Activated naive CD8-positive, alpha-beta T cell treated with anti-CD3 and anti-CD28 coated beads, Interleukin-2, amount 50 U/mL, for 16 hours (primary cell): ENCODE measurements at regions not wholly inside any gene's neighbourhood (a gene's known extent, or its start where the extent isn't known, plus 50 kb on each side); places are given as distances from the start of the nearest gene placed in this dataset.
"Not testable (repeated sequence)": the region's sequence is repeated elsewhere in the genome, so short reads cannot be mapped to it uniquely, and the experiment has no call there.

Experiments
- DNase-seq: peaks from one replicate; pipeline ENCODE4 v3.0.0-alpha.2; 2020; ENCODE audit warnings: low read depth, low spot score

DNA sequence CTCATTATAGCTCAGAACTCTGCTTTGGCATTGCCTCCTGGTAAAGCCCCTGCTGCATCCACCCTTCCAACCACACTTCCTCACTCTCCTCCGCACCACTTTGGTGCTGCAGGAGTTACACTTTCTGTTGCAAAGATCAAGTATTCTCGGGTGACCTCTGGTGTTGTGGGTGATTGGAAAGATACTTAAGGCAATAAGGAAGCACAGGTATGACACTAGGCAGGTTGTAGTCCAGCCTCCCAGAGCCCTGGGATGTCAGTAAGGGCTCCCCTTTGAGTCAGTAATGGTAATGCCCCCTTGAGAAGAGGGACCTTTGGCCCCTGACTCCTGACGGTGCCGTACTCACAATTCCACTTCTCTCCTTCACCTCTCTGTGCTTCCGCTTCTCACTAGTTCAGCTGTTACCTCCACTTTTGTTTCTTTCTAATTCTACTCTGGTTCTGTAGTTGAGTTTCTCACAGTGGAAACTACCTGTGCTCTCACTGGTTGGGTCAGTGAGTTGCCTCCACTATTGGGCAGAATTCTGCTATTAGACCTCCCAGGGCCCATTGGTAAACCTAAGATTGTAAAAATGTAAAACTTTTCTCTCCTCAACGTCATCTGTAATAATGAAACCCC lies 350.0 kb downstream of the GOLGA6L6 start:
- DNase-seq: not testable (repeated sequence)

GRCh38 chr15:20188611-20189010 lies 353.0 kb downstream of the GOLGA6L6 start:
- DNase-seq: not testable (repeated sequence)

DNA sequence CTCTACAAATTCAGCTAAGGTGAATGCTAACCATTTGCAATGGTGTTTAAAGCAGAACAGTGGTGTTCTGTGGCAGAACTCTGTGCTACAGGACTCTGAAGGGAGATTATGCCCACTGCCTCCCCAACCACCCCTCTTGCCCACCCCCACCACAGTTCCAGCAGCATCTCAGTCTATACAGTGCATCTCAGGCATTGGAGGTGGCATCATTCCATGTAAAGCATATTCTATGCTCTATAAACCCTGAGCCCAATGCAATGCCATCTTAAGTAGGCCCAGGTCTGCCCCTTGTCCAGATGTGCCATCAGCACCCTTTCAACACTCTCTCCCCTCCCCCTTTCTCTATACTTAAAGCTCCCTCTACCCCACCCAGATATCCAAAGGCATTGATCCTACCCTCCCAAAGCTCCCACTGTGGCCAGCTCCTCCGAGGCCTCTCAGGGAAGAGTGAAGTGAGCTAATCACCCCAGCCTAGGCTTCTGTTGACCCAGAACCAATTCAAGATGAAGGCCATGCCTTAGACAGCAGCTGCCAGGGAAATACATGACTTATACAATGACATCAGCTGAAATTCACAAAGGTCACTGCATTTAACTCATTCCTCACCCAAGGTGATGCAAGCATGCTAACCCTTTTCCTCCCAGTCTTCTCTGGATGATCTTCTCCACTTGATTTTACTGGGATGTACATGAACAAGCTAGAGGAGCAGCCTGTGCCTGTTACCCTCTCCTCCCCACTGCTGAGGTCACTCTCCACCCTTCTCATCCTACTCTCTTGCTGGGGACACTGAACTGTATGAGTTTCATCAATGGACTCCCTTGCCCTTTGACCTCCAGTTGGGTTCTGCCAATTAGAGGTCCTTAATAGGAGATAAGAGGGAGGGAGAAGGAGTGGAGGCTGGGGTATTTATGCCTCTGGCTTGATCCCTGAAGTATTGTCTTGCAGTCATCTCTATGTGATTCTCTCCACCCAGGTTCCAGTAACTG lies 353.9 kb downstream of the GOLGA6L6 start:
- DNase-seq: not testable (repeated sequence)

DNA sequence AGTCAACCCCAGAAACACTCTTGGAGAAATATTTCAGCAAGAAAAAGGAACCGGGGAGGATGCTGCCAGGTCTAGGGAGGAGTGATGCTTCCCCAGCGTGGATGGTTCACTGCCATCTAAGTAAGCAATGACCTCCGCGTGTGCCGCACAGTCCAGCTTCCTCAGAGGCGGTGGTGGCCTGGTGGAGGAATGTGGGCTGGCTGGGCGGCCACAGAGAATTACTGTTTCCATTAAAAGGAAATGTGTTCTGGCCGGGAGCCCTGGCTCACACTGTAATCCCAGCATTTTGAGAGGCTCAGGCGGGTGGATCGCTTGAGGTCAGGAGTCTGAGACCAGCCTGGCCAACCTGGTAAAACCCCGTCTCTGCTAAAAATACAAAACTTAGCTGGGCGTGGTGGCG lies 356.7 kb downstream of the GOLGA6L6 start:
- not testable (repeated sequence) for DNase-seq

GRCh38 chr15:20168221-20168620 lies 373.4 kb downstream of the GOLGA6L6 start:
- not testable (repeated sequence) for DNase-seq

DNA sequence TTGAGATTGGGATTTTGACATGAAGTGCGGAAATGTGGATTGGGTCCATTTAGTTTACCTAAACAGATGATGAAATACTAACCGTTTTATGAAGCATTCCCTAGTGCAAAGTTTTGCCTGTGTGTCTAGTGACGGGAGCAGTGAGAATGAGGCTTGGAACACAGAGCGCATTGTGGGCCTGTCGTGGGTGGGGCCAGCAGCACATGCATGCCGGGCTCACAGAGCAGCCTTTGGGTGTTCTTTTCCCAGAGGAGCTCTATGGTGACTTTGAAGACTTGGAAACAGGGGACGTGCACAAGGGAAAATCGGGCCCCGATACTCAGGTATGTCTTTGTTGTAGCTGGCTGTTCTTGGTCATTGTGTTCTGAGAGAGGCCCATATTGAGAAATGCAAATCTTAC lies 388.1 kb downstream of the GOLGA6L6 start:
- not testable (repeated sequence) for DNase-seq

DNA sequence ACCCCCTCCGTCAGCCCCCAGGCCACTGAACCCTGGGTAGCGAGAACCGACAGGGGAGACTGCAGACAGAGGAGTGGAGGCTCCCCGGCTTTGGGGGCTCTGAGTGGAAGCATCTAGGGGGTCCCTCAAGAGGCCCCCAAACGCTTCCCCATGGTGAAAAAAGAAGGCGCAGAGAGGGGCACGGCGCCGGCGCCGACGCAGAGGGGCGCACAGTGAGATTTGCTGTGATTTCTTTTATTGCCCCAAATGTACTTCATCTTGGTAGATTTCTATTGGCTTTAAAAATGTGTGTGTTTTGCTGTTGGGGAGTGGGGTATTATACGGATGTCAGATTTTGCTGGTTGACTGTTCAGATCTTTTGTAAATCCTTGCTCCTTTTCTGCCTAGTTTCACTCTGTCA lies 392.9 kb downstream of the GOLGA6L6 start:
- not testable (repeated sequence) for DNase-seq

- not testable (repeated sequence) for DNase-seq
These were observed 393.6 kb downstream of the GOLGA6L6 start for GRCh38 chr15:20148008-20148407.

DNA sequence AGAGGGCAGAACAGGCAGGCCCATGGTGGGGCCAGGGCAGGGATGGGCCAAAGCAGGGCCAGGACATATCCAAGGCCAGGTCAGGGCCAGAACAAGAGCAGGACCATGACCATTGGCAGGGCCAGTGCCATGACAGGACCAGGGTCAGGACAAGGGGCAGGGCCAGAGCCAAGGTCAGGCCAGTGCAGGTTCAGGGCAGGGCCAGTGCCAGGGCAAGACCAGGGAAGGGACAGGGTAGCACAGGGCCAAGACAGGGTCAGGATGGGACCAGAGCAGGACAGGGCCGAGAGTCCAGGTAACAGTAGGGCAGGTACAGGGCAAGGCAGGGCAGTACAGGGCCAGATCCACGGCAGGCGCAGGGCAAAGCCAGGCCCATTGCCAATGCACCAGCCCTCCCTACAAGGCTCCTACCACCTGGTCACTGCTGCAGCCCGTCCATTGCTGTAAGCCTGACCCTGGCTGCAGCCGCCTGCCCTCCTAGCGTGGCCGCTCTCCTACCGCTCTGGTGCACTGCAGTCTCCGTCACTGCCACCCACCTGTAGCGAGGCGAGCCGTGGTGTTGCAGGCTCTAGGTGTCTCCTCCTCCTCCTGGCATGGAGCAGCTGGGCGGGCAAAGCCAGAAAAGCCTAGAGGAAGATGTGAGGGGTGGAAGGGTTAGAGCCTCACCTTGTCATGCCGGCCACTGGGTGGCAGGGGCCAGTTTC lies 397.1 kb downstream of the GOLGA6L6 start:
- DNase-seq: not testable (repeated sequence)

- DNase-seq: not testable (repeated sequence)
These were observed 398.7 kb downstream of the GOLGA6L6 start for GRCh38 chr15:20142906-20143305.

DNA sequence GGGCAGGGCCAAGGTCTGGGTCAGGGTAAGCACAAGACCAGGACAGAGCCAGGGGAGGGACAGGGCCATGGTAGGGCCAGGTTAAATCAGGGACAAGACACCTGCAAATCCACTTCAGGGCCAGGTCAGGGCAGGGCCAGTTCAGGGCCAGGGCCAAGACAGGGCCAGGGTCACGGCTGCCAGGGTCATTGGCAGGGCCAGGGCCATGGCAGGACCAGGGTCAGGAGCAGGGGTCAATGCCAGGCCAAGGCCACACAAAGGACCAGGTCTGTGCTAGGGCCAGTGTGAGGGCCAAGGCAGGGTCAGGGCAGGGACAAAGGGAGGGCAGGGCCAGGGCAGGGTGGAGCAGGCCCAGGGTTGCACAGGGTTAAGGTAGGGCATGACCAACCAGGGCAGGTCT lies 399.2 kb downstream of the GOLGA6L6 start:
- not testable (repeated sequence) for DNase-seq

DNA sequence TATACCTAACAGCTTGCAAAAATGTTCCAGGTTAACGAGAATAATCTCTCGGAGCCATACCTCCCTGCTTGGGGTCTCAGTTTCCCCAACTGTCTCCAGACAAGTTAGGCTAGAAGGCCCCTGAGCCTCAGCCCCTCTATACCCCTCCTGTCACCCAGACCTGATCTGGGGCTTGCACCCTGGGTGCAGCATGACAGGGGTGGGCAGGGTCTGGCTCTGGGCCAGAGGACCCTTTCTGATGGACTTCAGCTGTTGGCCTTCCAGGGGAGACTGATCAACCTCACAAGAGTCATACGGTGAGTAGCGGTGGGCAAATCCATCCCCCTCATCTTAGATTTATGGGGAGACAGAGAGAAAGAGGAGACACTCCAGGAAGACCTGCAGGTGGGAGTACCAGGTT lies 416.9 kb downstream of the GOLGA6L6 start:
- not testable (repeated sequence) for DNase-seq

GRCh38 chr15:20106026-20106425 lies 435.6 kb downstream of the GOLGA6L6 start:
- no peak for DNase-seq

- not testable (repeated sequence) for DNase-seq
These were observed 436.3 kb downstream of the GOLGA6L6 start for GRCh38 chr15:20105011-20105990.

DNA sequence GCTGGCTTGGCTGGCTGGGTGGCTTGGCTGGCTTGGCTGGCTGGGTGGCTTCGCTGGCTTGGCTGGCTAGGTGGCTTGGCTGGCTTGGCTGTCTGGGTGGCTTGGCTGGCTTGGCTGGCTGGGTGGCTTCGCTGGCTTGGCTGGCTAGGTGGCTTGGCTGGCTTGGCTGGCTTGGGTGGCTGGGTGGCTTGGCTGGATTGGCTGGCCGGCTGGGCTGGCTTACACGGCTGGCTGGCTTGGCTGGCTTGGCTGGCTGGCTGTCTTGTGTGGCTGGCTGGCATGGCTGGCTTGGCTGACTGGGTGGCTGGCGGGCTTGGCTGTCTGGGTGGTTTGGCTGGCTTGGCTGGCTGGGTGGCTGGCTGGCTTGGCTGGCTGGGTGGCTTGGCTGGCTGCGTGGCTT lies 437.0 kb downstream of the GOLGA6L6 start:
- DNase-seq: not testable (repeated sequence)

- DNase-seq: not testable (repeated sequence)
These were observed 438.7 kb downstream of the GOLGA6L6 start for GRCh38 chr15:20102862-20103261.

DNA sequence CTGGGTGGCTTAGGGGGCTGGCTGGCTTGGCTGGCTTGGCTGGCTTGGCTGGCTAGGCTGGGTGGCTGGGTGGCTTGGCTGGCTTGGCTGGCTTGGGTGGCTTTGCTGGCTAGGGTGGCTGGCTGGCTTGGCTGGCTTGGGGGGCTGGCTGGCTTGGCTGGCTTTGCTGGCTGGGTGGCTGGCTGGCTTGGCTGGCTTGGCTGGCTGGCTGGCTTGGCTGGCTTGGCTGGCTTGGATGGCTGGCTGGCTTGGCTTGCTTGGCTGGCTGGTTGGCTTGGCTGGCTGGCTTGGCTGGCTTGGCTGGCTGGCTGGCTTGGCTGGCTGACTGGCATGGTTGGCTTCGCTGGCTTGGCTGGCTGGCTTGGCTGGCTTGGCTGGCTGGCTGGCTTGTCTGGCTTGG lies 439.4 kb downstream of the GOLGA6L6 start:
- DNase-seq: not testable (repeated sequence)

DNA sequence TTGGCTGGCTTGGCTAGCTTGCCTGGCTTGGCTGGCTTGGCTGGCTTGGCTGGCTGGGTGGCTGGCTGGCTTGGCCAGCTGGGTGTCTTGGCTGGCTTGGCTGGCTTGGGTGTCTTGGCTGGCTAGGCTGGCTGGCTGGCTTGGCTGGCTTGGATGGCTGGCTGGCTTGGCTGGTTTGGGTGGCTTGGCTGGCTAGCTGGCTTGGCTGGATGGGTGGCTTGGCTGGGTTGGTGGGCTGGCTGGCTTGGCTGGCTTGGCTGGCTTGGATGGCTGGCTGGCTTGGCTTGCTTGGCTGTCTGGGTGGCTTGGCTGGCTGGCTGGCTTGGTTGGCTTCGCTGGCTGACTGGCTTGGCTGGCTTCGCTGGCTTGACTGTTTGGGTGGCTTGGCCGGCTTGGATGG lies 440.3 kb downstream of the GOLGA6L6 start:
- DNase-seq: not testable (repeated sequence)

- DNase-seq: not testable (repeated sequence)
These were observed 440.9 kb downstream of the GOLGA6L6 start for GRCh38 chr15:20100604-20101270.

DNA sequence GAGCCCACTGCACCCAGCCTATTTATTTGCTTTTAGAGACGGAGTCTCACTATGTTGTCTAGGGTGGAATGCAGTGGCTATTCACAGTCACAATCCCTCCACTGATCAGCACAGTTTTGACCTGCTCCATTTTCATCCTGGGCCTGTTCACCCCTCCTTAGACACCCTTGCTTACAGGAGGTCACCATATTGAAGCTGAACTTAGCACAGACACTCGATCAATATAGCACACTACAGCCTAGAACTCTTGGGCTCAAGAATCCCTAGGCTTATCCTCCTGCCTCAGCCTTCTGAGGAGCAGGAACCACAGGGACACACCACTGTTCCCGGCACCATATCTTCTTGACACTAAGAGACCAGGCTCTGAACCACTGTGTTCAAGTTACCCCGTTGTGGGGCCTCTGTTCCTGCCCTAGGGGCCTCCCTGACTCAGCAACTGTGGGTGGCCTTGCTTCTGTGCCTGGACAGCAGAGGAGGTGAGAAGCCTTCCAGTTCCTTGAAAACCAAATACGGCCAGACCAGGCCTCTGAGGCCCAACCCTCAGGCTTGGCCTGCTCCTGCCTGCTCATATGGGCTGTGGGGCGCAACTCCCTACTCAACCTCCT lies 445.8 kb downstream of the GOLGA6L6 start:
- DNase-seq: not testable (repeated sequence)
